GM19043 (cell line): ENCODE measurements at regions not wholly inside any gene's neighbourhood (a gene's known extent, or its start where the extent isn't known, plus 50 kb on each side); places are given as distances from the start of the nearest gene placed in this dataset.

Experiments
- ATAC-seq: cut with Tn5 transposase; IDR thresholded peaks from one replicate; pipeline ENCODE4 v1.9.1; 2021; ENCODE audit warnings: low read depth; ENCODE audit not compliant: unreplicated experiment

- no peak for ATAC-seq
Measured at GRCh38 chr15:62753518-62754221, 288.9 kb upstream of the TPM1 start.

DNA sequence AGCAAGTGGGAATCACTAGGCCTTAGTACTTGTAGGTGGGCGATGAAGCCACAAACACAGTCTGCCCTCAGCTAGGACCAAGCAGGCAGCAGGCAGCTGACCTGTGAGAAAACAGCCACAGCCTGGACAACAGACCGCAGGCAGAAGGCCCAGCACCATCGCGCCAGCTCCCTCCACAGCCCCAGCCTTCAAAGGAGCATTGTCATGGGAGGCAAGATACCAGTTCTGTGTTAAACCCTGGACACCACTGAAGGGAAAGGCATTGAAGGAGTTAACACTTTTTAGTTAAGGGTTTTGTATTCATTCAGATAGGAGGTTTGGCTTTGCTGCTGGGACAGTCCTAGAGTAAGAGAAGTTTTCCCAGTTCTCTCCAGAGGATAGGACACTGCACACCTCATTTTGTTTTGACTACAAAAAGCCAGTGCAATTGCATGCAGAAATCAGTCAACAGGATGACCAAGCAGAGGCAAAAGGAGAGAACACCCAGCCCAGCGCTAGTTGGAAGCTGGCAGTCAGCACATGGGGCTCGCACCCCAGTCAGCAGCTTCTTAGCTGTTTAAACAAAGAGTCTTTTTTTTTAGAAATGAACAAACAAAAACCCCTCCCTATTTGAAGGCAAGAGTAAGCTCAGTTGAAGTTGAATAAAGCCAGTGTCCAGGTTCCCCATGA lies 286.1 kb upstream of the TPM1 start:
- no peak for ATAC-seq

DNA sequence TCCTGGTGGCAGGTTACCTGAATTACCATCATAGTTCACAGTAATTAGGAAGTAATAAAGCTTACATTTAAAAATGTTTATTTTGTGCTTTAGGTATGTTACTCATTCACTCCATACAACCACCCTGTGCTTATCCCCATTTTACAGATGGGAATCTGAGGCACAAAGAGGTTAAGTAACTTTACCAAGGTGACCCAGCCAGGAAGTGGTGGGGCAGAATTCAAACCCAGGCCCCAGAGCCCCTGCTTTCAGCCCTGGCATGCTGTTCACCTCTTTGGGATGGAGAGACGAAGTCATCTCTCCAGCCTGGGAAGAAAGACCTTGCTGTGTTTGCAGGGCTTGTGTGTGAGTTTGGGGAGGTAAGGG lies 285.6 kb upstream of the TPM1 start:
- no peak for ATAC-seq

DNA sequence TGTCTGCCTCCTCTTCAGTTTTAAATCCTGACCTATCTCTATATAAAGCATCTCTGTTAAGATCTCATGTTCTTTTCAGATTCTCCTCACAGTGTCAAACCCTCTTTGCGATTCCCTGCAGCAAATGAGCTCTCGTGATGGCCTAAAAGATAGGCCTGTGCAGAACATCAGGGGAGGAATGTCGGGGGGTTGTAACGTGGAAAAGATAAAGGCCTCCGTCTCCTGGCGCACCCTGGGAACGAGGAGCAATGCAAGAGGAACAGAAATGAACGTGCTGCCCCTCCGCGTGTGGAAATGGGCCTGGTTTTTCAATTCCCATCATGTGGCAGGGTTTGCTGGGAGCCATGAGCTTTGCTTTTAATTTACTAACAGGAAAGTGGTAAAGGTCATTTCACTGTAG lies 285.0 kb upstream of the TPM1 start:
- no peak for ATAC-seq

- no peak for ATAC-seq
Measured at GRCh38 chr15:62758126-62758951, 284.2 kb upstream of the TPM1 start.

DNA sequence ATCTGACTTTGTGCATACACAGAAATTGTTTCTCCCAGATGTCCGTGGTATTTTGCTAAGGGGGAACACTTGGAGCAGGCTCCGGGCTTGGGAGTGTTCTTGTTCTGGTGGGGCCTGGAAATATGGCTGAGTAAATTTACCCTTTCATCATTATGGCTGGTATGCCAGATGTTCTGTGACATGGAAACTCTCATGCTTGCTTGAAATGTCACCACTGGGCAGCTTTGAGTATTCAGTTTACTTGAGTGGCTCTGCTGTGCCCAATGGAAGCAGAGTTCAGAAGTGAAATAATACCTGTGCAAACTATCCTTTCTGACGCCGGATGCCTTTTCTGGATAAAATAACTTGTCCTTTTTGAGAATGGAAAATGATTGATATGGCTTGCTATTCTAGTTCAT lies 283.6 kb upstream of the TPM1 start:
- no peak for ATAC-seq

GRCh38 chr15:62760538-62760937 lies 282.0 kb upstream of the TPM1 start:
- ATAC-seq: no peak

DNA sequence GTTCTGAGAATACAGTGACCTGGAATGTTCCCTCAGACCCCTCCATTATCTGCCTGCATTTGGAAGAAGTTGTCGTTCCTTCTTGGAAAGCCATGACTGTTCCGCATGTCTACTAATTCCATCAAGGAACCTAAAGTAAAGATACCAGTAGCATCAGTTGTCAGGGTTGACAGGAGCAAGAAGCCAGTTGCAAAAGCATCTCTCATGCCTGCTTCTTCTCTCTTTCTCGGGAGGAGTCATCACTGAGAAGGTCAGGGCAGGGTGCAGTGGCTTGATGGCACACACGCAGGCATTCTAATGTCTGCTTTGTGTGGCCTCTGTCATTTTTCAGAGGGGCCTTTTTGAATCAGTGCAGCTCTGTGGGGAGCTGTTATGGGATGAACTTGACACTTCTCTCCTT lies 276.6 kb upstream of the TPM1 start:
- no peak for ATAC-seq

DNA sequence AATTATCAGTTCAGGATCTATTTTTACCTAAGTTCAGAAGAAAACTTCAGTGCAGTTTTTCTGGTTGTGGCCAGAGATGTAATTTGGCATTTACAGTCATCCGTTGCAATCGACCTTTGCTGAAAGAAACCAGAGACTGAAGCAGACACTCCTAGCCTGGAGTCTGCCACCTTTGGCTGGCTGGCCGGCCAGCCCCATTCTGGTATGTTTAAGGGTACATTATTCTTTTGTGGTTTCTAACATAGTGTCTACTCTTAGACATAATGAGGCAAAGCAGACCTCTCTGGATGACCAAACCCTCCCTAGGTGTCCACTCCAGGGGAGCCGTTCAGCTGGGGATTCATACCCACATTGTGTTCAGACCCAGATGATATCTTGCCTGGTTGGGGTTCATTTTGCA lies 275.9 kb upstream of the TPM1 start:
- ATAC-seq: no peak

DNA sequence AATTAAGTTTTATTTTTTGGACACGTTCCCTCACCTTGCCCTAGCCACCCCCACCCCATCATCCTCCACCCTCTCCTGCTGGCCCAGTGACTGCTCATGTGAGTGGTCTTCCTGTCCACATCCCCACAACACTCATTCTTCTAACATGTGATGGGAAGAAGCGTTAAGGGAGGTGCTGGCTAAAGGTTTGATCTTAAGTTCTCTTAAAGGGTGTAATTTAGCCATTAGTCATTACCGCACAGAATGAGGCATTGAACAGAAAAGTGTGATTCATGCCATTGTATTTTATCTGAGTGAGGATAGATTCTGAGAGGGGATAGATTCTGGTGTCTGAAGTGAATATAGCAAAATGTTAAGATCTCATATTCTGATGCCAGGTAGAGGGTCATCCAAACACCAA lies 272.9 kb upstream of the TPM1 start:
- no peak for ATAC-seq

GRCh38 chr15:62770111-62770660 lies 272.4 kb upstream of the TPM1 start:
- no peak for ATAC-seq

DNA sequence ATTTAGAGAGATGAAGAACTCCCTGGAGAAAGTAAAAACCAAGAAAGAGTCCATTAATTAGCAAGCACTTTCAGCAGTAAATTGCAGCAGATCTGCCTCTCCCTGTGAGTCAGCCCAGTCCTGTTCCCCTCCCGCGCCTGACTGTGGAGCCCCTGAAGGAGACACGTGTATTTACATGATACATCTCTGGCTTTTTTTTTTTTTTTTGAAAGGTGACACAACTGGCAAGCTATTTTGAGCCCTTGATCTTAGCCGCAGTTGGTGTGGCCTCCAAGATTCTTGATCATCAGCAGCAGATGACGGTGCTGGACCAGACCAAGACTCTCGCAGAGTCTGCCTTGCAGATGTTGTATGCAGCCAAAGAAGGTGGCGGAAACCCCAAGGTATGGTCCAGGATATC lies 271.8 kb upstream of the TPM1 start:
- ATAC-seq: no peak

GRCh38 chr15:62771234-62771633 lies 271.3 kb upstream of the TPM1 start:
- no peak for ATAC-seq

- ATAC-seq: no peak
Measured at GRCh38 chr15:62773369-62774165, 269.0 kb upstream of the TPM1 start.

DNA sequence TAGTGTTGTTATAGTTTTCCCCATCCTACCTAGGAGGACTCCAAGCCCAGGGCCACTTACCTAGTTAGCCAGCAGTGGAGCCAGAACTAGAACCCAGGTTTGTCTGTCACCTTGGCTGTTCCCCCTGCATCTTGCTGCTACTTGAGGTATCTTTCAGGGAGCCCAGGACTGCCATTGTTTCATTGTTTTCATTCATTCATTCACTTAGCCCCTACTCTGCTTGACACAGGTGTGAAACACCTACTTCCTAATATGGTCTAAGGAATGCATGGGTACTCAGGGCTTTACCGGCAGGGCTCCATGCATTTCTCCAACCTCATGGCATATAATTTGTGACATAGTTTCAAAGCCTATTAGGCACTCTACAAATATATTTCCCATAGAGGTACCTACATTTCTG lies 266.6 kb upstream of the TPM1 start:
- ATAC-seq: no peak

GRCh38 chr15:62777671-62778070 lies 264.9 kb upstream of the TPM1 start:
- no peak for ATAC-seq

GRCh38 chr15:62779036-62779770 lies 263.3 kb upstream of the TPM1 start:
- ATAC-seq: no peak

GRCh38 chr15:62779899-62780298 lies 262.6 kb upstream of the TPM1 start:
- no peak for ATAC-seq

GRCh38 chr15:62781081-62781497 lies 261.5 kb upstream of the TPM1 start:
- ATAC-seq: no peak
